Fibroblast of skin of abdomen (primary cell): ENCODE measurements at regions not wholly inside any gene's neighbourhood (a gene's known extent, or its start where the extent isn't known, plus 50 kb on each side); places are given as distances from the start of the nearest gene placed in this dataset.

Experiments used
- DNase-seq: peaks from one replicate; pipeline ENCODE4 v3.0.0-alpha.2; 2013

DNA sequence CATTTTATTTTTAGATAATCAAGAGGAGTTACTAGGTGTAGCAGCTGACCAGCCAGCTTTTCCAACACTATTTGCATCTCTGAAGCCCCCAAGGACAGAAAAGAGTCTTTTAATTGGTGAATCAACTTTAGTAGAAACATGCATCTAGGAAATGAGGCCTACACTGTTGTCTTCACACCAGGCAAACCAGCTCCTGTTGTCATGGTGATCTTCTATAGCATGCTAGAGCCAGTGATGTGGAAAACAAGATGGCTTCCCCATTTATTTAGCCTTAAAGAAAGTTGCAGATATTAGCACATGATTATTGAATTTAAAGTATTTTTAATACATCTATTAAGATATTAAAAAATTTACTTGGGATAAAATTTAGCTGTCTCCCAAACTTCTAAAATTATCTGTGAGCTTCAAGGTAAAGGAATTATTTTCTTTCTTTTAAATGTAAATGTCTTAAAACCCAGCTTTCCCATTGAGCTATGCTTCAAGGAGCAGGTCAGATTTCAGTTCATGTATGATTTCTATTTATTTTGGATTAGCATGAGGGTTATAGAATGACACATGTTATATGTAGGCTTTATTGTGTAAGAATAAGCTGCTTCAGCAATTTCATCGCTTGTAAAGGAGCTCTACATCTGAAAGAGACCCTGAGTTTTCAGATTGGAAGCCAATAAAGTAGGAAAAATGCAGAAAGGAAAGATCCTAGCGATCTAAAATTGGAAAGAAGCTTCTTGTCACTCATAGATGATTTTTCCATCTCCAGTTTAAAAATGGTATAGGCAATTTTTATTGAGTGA is 564.9 kb upstream of the CITED2 start:
- DNase-seq = no peak

DNA sequence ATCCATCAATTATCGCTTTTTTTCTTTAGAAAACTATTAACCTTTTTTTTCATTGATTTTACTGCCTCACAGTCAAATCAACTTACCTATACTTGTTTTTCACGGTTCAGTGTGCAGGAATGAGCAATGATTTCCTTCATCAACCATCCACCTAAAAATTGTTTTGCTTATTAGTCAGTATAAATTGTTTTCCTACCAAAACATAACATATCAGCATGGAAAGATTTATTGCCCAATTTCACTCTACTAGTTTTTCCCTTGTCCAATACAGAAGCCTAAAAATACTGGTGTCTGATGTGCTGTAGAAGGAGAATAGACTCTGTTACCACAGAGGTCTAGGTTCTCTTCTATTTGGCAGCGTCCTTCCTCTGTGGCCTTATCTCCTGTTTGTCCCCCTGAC is 558.2 kb upstream of the CITED2 start:
- no peak for DNase-seq

DNA sequence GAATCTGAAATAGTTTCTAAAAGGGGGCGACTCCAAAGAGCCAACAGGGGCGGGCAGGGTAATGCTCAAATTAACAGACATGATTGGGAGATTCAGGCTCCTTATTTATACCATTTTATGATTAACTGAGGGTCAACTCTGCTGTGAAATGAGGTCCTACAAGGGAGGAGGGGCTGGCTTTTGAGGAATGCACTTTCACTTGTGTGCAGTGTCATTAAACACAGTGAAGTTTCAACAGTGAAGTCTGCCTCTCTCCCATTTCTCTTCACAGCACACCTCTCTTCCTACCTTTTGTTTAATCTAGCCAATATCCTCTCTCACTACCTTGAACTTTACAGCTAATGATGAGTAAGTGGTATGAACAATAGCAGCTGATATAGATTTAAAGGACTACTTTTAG is 557.3 kb upstream of the CITED2 start:
- DNase-seq = no peak

- no peak for DNase-seq
These were observed 553.4 kb upstream of the CITED2 start for GRCh38 chr6:139927742-139928305.

GRCh38 chr6:139927236-139927635 is 552.8 kb upstream of the CITED2 start:
- peak; percentile 94 for DNase-seq

DNA sequence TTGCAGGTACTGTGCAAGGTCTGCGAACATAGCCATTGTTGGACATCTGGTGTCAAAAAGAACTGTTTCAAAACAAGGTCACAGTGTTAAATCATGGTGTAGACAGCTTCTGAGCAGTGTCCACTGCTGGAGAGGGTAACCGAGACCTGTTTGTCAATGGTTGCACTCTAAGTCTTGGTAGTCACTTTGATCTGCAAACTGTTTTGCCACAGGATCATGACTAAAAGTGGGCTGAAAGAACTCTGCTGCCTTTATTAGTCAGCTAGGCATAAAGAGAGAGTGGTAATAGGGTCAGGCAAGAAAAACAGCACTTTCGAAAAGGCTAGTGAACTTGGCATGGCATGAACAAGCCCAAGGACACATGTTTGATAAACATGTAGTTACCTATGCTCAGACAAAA is 552.3 kb upstream of the CITED2 start:
- peak; percentile 42 for DNase-seq

- DNase-seq = peak; percentile 97
These were observed 551.6 kb upstream of the CITED2 start for GRCh38 chr6:139925894-139926641.

GRCh38 chr6:139923964-139924475 is 549.6 kb upstream of the CITED2 start:
- no peak for DNase-seq

DNA sequence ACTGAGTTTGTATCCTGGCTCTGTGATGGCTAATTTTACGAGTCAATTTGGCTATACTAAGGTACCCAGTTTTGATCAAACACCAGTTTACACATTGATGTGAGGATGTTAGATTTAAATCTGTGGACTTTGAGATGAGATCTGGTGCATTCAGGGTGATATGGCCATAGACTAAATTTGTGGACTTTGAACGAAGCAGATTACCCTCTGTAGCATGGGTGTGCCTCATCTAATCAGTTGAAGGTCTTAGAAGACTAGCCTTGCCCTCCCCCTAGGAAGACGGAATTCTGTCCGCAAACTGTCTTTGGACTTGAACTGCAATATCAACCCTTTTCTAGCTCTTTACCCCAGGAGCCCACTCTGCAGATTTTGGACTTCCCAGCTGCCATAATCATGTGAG is 547.8 kb upstream of the CITED2 start:
- DNase-seq = no peak

GRCh38 chr6:139920776-139921100 is 546.3 kb upstream of the CITED2 start:
- DNase-seq = no peak

DNA sequence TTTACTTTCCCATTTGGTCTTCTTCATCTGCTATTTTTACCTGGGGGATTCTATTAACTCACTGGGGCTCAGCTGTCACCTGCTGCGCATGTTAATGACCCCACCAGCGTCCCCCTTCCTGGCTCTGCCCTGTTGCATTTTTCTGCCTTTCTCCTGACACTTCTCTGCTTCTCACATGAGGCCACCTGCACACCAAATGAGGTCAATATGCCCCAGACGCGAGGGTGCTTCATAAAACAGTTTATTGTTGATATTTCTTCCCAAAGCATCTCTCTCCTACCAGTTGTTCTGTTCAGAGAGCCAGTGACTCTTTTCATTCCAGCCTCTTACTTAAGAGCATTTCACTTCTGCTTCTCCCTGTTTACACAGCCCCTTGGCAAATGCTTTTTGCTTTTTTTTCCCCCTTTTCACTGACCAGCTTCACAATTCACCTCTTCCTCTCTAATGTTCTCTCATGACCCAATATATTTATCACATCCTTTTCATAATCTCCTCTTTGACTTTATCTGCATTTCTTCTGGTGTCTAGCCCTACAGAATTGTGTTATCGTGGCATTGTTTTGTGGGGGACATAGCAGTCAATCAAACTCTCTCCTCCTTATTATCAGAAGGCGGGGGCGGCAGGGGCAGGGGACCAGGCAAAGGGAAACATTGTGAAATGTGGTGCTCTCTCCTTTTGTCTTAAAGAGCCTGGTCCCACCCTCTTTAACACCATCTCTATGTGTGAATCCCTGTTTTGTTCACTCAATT is 545.8 kb upstream of the CITED2 start:
- no peak for DNase-seq

DNA sequence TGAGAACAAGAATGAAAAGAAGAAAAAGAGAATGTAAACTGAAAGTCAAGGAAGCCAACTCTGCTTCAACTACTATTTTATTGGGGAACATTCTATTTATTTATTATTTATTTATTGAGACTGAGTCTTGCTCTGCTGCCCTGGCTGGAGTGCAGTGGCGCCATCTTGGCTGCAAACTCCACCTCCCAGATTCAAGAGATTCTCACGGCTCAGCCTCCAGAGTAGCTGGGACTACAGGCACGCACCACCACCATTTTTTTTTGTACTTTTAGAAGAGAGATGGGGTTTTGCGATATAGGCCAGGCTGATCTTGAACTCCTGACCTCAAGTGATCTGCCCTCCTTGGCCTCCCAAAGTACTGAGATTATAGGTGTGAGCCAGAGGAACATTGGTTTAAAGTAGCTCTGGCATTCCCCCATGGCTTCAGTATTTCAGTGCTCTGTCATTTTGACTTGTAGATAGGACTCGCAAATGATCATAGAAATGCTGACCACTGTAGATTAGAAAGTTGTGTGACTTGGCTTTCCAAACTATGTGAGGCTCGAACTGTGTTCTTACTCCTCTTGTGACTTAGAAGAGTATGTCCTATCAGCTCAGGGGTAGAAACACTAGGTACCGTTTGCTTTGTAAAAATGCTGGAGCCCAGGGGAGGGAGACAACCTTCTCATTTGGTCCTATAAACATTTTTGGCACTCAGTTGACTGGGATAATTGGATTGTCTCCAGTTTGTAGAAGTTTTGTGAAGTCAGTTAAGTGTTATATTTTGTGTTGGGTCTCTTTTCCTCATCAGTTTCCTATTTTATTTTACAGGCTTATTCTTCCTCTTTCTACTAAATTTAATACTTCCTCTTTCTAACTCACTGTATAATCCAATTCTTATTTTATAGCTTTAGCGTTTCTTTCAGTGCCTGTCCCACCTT is 544.9 kb upstream of the CITED2 start:
- no peak for DNase-seq

DNA sequence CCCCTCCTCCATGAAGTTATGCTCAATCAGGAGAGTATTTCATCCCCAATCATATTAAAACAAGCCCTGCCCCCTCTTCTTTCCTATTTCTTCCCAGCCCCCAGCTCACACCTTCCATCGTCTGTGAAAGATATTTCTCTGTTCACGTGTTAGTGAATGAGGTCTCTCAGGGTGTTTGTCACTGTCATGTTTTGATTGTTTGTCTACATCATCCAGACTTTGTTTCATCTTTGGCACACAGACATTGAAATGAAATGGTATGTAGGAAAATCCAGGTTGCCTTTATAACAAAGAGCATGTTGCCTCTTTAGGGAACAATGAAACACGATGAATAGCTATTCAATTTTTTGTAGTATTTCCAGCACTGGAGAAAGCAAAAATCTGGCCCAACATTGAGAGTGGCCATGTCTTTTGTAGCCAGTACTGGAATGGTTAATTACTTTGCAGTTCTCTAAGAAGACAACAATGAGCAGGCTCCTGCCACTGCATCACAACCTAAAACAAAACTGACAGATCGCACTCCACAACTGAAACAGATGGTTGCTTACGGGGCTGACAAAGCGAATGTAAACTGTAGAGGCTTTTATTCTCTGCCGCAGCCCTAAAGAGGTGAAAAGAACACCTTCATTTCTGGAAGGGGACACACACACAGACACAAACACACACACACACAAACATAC is 543.6 kb upstream of the CITED2 start:
- no peak for DNase-seq

GRCh38 chr6:139914910-139915309 is 540.5 kb upstream of the CITED2 start:
- no peak for DNase-seq

DNA sequence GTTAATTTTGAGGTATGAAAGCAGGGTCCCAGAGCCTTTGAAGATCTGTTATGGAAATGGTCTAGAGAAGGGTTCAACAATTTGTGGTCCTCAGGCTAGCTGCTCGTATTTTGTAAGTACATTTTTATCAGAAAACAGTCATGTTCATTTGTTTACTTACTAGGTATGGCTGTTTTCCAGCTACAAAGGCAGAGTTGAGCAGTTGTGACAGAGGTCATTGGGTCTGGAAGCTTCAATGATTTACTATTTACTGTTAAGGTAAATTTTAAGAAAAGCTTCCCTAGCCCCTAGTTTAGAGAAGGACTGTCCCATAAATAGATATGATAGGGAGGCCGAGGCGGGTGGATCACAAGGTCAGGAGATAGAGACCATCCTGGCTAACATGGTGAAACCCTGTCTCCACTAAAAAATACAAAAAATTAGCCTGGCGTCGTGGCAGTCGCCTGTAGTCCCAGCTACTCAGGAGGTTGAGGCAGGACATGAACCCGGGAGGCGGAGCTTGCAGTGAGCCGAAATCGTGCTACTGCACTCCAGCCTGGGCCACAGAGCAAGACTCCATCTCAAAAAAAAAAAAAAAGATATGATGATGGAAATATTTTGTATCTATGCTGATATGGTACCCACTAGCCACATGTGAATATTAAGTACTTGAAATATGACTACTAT is 538.4 kb upstream of the CITED2 start:
- no peak for DNase-seq

- no peak for DNase-seq
These were observed 535.5 kb upstream of the CITED2 start for GRCh38 chr6:139909992-139910391.

DNA sequence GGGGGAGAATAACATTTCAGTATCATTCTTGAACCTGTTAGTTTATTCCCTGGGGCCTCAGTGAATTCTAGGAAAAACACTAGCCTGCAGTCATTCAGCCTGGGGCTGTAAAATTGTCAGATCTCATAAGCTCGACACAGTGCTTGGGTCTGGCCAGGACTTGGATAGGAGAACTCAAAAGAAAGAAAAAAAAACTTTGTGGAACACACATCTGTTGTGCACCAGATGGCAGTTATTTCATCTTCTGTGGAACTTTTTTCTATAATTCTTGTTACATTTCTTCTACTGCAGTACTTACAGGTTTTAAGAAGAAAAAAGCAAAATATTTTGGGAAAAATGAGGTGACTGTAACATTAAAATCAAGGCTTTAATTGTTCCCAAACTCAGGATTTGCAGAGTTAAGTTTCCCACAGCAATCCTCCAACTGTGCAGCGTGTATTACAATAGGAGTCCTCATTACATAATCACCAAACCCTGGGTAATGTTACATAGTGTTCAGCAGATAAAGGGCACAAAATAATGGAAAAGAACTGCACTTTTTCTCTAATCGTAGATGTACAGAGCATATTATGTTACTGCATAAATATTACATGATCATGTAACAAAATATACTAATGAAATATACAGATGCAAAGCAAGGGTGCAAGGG is 531.1 kb upstream of the CITED2 start:
- no peak for DNase-seq

GRCh38 chr6:139904568-139904967 is 530.1 kb upstream of the CITED2 start:
- DNase-seq = no peak

GRCh38 chr6:139904158-139904533 is 529.7 kb upstream of the CITED2 start:
- peak; percentile 33 for DNase-seq
